Activated T-cell treated with anti-CD3 and anti-CD28 coated beads, Interleukin-2, amount 50 U/mL, for 24 hours (primary cell): ENCODE measurements at regions not wholly inside any gene's neighbourhood (a gene's known extent, or its start where the extent isn't known, plus 50 kb on each side); places are given as distances from the start of the nearest gene placed in this dataset.
"Not testable (repeated sequence)": the region's sequence is repeated elsewhere in the genome, so short reads cannot be mapped to it uniquely, and the experiment has no call there.

ENCODE experiments used
- DNase-seq: peaks from one replicate; pipeline ENCODE4 v3.0.0-alpha.2; 2020
- H3K27ac Mint-ChIP-seq: 2 replicates; pipeline ENCODE4 v1.8.0; 2020; ENCODE audit warnings: mild to moderate bottlenecking, mixed read lengths
- H3K27me3 Mint-ChIP-seq: 2 replicates; pipeline ENCODE4 v1.8.0; 2020; ENCODE audit warnings: mixed read lengths
- H3K36me3 Mint-ChIP-seq: 2 replicates; pipeline ENCODE4 v1.8.0; 2020; ENCODE audit warnings: low read depth, mixed read lengths
- H3K4me1 Mint-ChIP-seq: 2 replicates; pipeline ENCODE4 v1.8.0; 2020; ENCODE audit warnings: low read depth, mixed read lengths
- H3K4me3 Mint-ChIP-seq: 2 replicates; pipeline ENCODE4 v1.8.0; 2020; ENCODE audit warnings: mild to moderate bottlenecking, moderate library complexity, mixed read lengths
- H3K9me3 Mint-ChIP-seq: 2 replicates; pipeline ENCODE4 v1.8.0; 2020; ENCODE audit warnings: mixed read lengths

- no peaks in the 10 kb centered on the region for H3K36me3 Mint-ChIP-seq
- H3K9me3 Mint-ChIP-seq: peaks cover 7% of the 10 kb centered on the region
- no peak overlapping the region for H3K4me3 Mint-ChIP-seq
- H3K27me3 Mint-ChIP-seq: no peaks in the 10 kb centered on the region
- no peak overlapping the region for H3K27ac Mint-ChIP-seq
- DNase-seq: no peak
- no peaks in the 10 kb centered on the region for H3K4me1 Mint-ChIP-seq
Observed at GRCh38 chr13:83450591-83450990, 431.7 kb downstream of the SLITRK1 start.

- Mint-ChIP-seq H3K9me3 (peaks cover 10% of the 10 kb centered on the region), H3K36me3 (no peaks in the 10 kb centered on the region), H3K4me3 (no peak overlapping the region), H3K27me3 (no peaks in the 10 kb centered on the region), H3K4me1 (no peaks in the 10 kb centered on the region), H3K27ac (no peak overlapping the region)
- DNase-seq: no peak
Observed at GRCh38 chr13:83449668-83450395, 432.4 kb downstream of the SLITRK1 start.

- Mint-ChIP-seq H3K27ac (no peak overlapping the region), H3K4me1 (no peaks in the 10 kb centered on the region), H3K9me3 (peaks cover 17% of the 10 kb centered on the region), H3K4me3 (no peak overlapping the region), H3K27me3 (no peaks in the 10 kb centered on the region), H3K36me3 (no peaks in the 10 kb centered on the region)
- DNase-seq: no peak
Observed at GRCh38 chr13:83440465-83440864, 441.8 kb downstream of the SLITRK1 start.

GRCh38 chr13:83439464-83439863 is 442.8 kb downstream of the SLITRK1 start:
- not testable (repeated sequence) for DNase-seq, H3K4me3 Mint-ChIP-seq, H3K27ac Mint-ChIP-seq, H3K27me3 Mint-ChIP-seq, H3K4me1 Mint-ChIP-seq, H3K36me3 Mint-ChIP-seq
- peaks cover 14% of the 10 kb centered on the region for H3K9me3 Mint-ChIP-seq

GRCh38 chr13:83423861-83424260 is 458.4 kb downstream of the SLITRK1 start:
- Mint-ChIP-seq H3K27me3 (no peaks in the 10 kb centered on the region), H3K27ac (no peak overlapping the region), H3K4me3 (no peak overlapping the region), H3K36me3 (no peaks in the 10 kb centered on the region), H3K4me1 (no peaks in the 10 kb centered on the region), H3K9me3 (peaks cover 15% of the 10 kb centered on the region)
- no peak for DNase-seq

GRCh38 chr13:83423381-83423780 is 458.9 kb downstream of the SLITRK1 start:
- Mint-ChIP-seq H3K9me3 (peaks cover 15% of the 10 kb centered on the region), H3K4me1 (no peaks in the 10 kb centered on the region), H3K4me3 (no peak overlapping the region), H3K27me3 (no peaks in the 10 kb centered on the region), H3K36me3 (no peaks in the 10 kb centered on the region), H3K27ac (no peak overlapping the region)
- DNase-seq: no peak

GRCh38 chr13:83414393-83414792 is 467.9 kb downstream of the SLITRK1 start:
- Mint-ChIP-seq H3K27me3 (no peaks in the 10 kb centered on the region), H3K4me1 (no peaks in the 10 kb centered on the region), H3K4me3 (no peak overlapping the region), H3K9me3 (peaks cover 4% of the 10 kb centered on the region), H3K36me3 (no peaks in the 10 kb centered on the region), H3K27ac (no peak overlapping the region)
- DNase-seq: no peak

GRCh38 chr13:83386609-83387008 is 495.7 kb downstream of the SLITRK1 start:
- H3K4me1 Mint-ChIP-seq: no peaks in the 10 kb centered on the region
- no peaks in the 10 kb centered on the region for H3K36me3 Mint-ChIP-seq
- peaks cover 7% of the 10 kb centered on the region for H3K9me3 Mint-ChIP-seq
- H3K27ac Mint-ChIP-seq: no peak overlapping the region
- no peaks in the 10 kb centered on the region for H3K27me3 Mint-ChIP-seq
- no peak overlapping the region for H3K4me3 Mint-ChIP-seq
- no peak for DNase-seq

- H3K27me3 Mint-ChIP-seq: no peaks in the 10 kb centered on the region
- H3K27ac Mint-ChIP-seq: no peak overlapping the region
- no peak for DNase-seq
- H3K4me1 Mint-ChIP-seq: no peaks in the 10 kb centered on the region
- no peaks in the 10 kb centered on the region for H3K36me3 Mint-ChIP-seq
- H3K4me3 Mint-ChIP-seq: no peak overlapping the region
- no peaks in the 10 kb centered on the region for H3K9me3 Mint-ChIP-seq
Observed at GRCh38 chr13:83378908-83379307, 503.4 kb downstream of the SLITRK1 start.

GRCh38 chr13:83377491-83377890 is 504.8 kb downstream of the SLITRK1 start:
- no peak for DNase-seq
- Mint-ChIP-seq H3K4me1 (no peaks in the 10 kb centered on the region), H3K36me3 (no peaks in the 10 kb centered on the region), H3K27ac (no peak overlapping the region), H3K9me3 (peaks cover 7% of the 10 kb centered on the region), H3K4me3 (no peak overlapping the region), H3K27me3 (no peaks in the 10 kb centered on the region)

- no peak overlapping the region for H3K4me3 Mint-ChIP-seq
- H3K36me3 Mint-ChIP-seq: no peaks in the 10 kb centered on the region
Observed at GRCh38 chr13:83372786-83373185, 509.5 kb downstream of the SLITRK1 start.

GRCh38 chr13:83365723-83366122 is 516.6 kb downstream of the SLITRK1 start:
- Mint-ChIP-seq H3K9me3 (peaks cover 11% of the 10 kb centered on the region), H3K4me3 (no peak overlapping the region), H3K27me3 (no peaks in the 10 kb centered on the region), H3K27ac (no peak overlapping the region), H3K4me1 (no peaks in the 10 kb centered on the region), H3K36me3 (no peaks in the 10 kb centered on the region)
- no peak for DNase-seq

More at GRCh38 chr13:83372786-83373185, 509.5 kb downstream of the SLITRK1 start:
- Mint-ChIP-seq H3K27me3 (no peaks in the 10 kb centered on the region), H3K4me1 (no peaks in the 10 kb centered on the region), H3K27ac (no peak overlapping the region), H3K9me3 (peaks cover 18% of the 10 kb centered on the region)
- no peak for DNase-seq

GRCh38 chr13:83355041-83355440 is 527.2 kb downstream of the SLITRK1 start:
- DNase-seq: no peak
- H3K27me3 Mint-ChIP-seq: no peaks in the 10 kb centered on the region
- H3K36me3 Mint-ChIP-seq: no peaks in the 10 kb centered on the region
- no peak overlapping the region for H3K4me3 Mint-ChIP-seq
- no peaks in the 10 kb centered on the region for H3K4me1 Mint-ChIP-seq
- no peaks in the 10 kb centered on the region for H3K9me3 Mint-ChIP-seq
- H3K27ac Mint-ChIP-seq: no peak overlapping the region

GRCh38 chr13:83352391-83352790 is 529.9 kb downstream of the SLITRK1 start:
- no peak overlapping the region for H3K4me3 Mint-ChIP-seq
- H3K4me1 Mint-ChIP-seq: no peaks in the 10 kb centered on the region
- peaks cover under 1% of the 10 kb centered on the region for H3K9me3 Mint-ChIP-seq
- no peak overlapping the region for H3K27ac Mint-ChIP-seq
- no peak for DNase-seq
- H3K36me3 Mint-ChIP-seq: no peaks in the 10 kb centered on the region
- no peaks in the 10 kb centered on the region for H3K27me3 Mint-ChIP-seq

- Mint-ChIP-seq H3K4me1 (no peaks in the 10 kb centered on the region), H3K27ac (no peak overlapping the region), H3K4me3 (no peak overlapping the region), H3K36me3 (no peaks in the 10 kb centered on the region), H3K9me3 (peaks cover 2% of the 10 kb centered on the region), H3K27me3 (no peaks in the 10 kb centered on the region)
- no peak for DNase-seq
Observed at GRCh38 chr13:83350569-83350968, 531.7 kb downstream of the SLITRK1 start.

GRCh38 chr13:83344518-83344917 is 537.8 kb downstream of the SLITRK1 start:
- DNase-seq: no peak
- H3K4me1 Mint-ChIP-seq: no peaks in the 10 kb centered on the region
- no peak overlapping the region for H3K27ac Mint-ChIP-seq
- no peaks in the 10 kb centered on the region for H3K27me3 Mint-ChIP-seq
- H3K9me3 Mint-ChIP-seq: peaks cover 6% of the 10 kb centered on the region
- H3K4me3 Mint-ChIP-seq: no peak overlapping the region
- no peaks in the 10 kb centered on the region for H3K36me3 Mint-ChIP-seq
